IMR-90 (cell line): ENCODE measurements at regions not wholly inside any gene's neighbourhood (a gene's known extent, or its start where the extent isn't known, plus 50 kb on each side); places are given as distances from the start of the nearest gene placed in this dataset.

Experiments used
- CTCF ChIP-seq: conservative IDR thresholded peaks from 2 replicates; pipeline ENCODE4 v1.5.1; 2012; ENCODE audit warnings: mild to moderate bottlenecking, low read depth, low read length, improper control_type of control experiment
- MAFK ChIP-seq: IDR thresholded peaks from 2 replicates; pipeline ENCODE4 v1.6.1; 2012; ENCODE audit warnings: low read depth, low read length, improper control_type of control experiment
- MAZ ChIP-seq: IDR thresholded peaks from 2 replicates; pipeline ENCODE4 v1.6.1; 2012; ENCODE audit warnings: low read depth, mild to moderate bottlenecking, low read length, improper control_type of control experiment, moderate library complexity, borderline replicate concordance
- POLR2A ChIP-seq: IDR thresholded peaks from 2 replicates; pipeline ENCODE4 v1.6.1; 2012; ENCODE audit warnings: mild to moderate bottlenecking, low read depth, low read length
- RCOR1 ChIP-seq: IDR thresholded peaks from 2 replicates; pipeline ENCODE4 v1.6.1; 2012; ENCODE audit warnings: mild to moderate bottlenecking, low read length, improper control_type of control experiment; ENCODE audit not compliant: insufficient replicate concordance

GRCh38 chr4:17010426-17011087, 112.1 kb upstream of the LDB2 start:
- TF ChIP-seq POLR2A: no peak
- no peak for TF ChIP-seq RCOR1
- no peak for TF ChIP-seq CTCF
- no peak for TF ChIP-seq MAZ
- no peak for TF ChIP-seq MAFK
